ENCODE measurements at regions not wholly inside any gene's neighbourhood (a gene's known extent, or its start where the extent isn't known, plus 50 kb on each side); places are given as distances from the start of the nearest gene placed in this dataset.

DNA sequence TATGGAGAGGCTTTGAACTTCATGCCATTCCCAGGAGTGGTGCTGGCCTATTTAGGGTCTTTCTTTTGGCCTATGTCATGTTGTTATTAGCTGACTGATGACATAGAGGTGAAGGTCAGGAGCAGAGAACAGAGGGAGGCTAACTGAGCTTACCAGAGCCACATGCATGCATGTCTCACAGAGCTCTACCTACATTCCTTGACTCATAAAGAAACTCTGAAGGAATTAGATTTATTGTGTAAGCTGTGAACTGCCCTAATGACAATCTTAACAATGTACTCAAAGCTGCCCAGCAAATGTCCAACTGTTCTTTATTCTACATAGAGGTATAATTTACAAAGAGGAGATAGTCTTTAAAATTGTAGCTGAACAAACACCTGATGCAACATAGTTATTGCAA lies 192.7 kb upstream of the CNR1 start:
- Histone ChIP-seq H3K79me2 (ENCODE audit: control insufficient read depth, low read length) (no peaks in the 10 kb centered on the region), H3K4me2 (ENCODE audit: low read length) (no peak overlapping the region), H4K20me1 (ENCODE audit: control insufficient read depth, insufficient read depth, low read depth, low read length) (no peaks in the 10 kb centered on the region), H3K27me3 (ENCODE audit: control insufficient read depth, low read length) (no peaks in the 10 kb centered on the region), H3K9me2 (replicated peaks; ENCODE audit: control insufficient read depth, low read length) (no peaks in the 10 kb centered on the region; the same call in 1 of the 2 replicates), H3K4me3 (ENCODE audit: low read length) (no peak overlapping the region), H3F3A (ENCODE audit: control insufficient read depth, insufficient read depth) (no peaks in the 10 kb centered on the region), H3K27ac (ENCODE audit: low read depth, low read length) (no peak overlapping the region), H3K4me1 (ENCODE audit: control insufficient read depth, low read length) (no peaks in the 10 kb centered on the region), H3K36me3 (ENCODE audit: control insufficient read depth, low read length) (no peaks in the 10 kb centered on the region), H3K9me3 (ENCODE audit: control insufficient read depth, insufficient read depth, low read length) (no peaks in the 10 kb centered on the region)
- no peak for TF ChIP-seq EZH2phosphoT487 (IDR thresholded peaks at IDR 0.05; ENCODE audit: borderline replicate concordance, low read length)
- TF ChIP-seq CTCF (IDR thresholded peaks at IDR 0.05; ENCODE audit: low read depth, low read length, poor library complexity, severe bottlenecking): no peak

GRCh38 chr6:88349511-88349910 lies 183.4 kb upstream of the CNR1 start:
- no peaks in the 10 kb centered on the region for H3K9me2 ChIP-seq (replicated peaks; ENCODE audit: control insufficient read depth, low read length)
- no peaks in the 10 kb centered on the region for H3F3A ChIP-seq (ENCODE audit: control insufficient read depth, insufficient read depth)
- H3K27me3 ChIP-seq (ENCODE audit: control insufficient read depth, low read length): no peaks in the 10 kb centered on the region
- no peaks in the 10 kb centered on the region for H3K79me2 ChIP-seq (ENCODE audit: control insufficient read depth, low read length)
- H3K9me3 ChIP-seq (ENCODE audit: control insufficient read depth, insufficient read depth, low read length): no peaks in the 10 kb centered on the region; the same call in 1 of the 2 replicates
- no peak overlapping the region for H3K4me3 ChIP-seq (ENCODE audit: low read length)
- H4K20me1 ChIP-seq (ENCODE audit: control insufficient read depth, insufficient read depth, low read depth, low read length): no peaks in the 10 kb centered on the region
- TF ChIP-seq EZH2phosphoT487 (IDR thresholded peaks at IDR 0.05; ENCODE audit: borderline replicate concordance, low read length): no peak
- TF ChIP-seq CTCF (IDR thresholded peaks at IDR 0.05; ENCODE audit: low read depth, low read length, poor library complexity, severe bottlenecking): no peak
- H3K27ac ChIP-seq (ENCODE audit: low read depth, low read length): no peak overlapping the region
- no peak overlapping the region for H3K4me2 ChIP-seq (ENCODE audit: low read length)
- no peaks in the 10 kb centered on the region for H3K36me3 ChIP-seq (ENCODE audit: control insufficient read depth, low read length)
- no peaks in the 10 kb centered on the region for H3K4me1 ChIP-seq (ENCODE audit: control insufficient read depth, low read length)

DNA sequence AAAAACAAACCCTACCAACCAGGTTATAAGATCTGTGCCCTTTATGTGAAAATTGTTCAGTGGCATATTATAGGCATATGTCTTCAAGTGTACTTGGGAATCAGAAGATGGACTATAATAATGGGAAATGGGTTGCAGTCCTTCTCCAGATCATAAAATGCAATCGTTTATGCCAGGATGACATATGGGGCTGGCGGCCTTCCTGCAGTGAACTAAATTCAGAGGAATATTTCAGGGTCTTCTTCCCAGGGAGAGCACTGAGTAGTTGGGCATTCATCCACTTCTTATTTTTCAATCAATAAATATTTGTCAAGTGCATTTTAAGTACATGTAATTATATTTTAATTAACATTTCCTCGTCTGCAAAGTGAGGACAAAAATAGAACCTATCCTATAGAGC lies 176.2 kb upstream of the CNR1 start:
- TF ChIP-seq CTCF (IDR thresholded peaks at IDR 0.05; ENCODE audit: low read depth, low read length, poor library complexity, severe bottlenecking) (no peak), EZH2phosphoT487 (IDR thresholded peaks at IDR 0.05; ENCODE audit: borderline replicate concordance, low read length) (no peak)
- Histone ChIP-seq H3K4me2 (ENCODE audit: low read length) (no peak overlapping the region), H3K36me3 (ENCODE audit: control insufficient read depth, low read length) (no peaks in the 10 kb centered on the region), H3K9me3 (ENCODE audit: control insufficient read depth, insufficient read depth, low read length) (no peaks in the 10 kb centered on the region), H3K4me3 (ENCODE audit: low read length) (no peak overlapping the region), H3K4me1 (ENCODE audit: control insufficient read depth, low read length) (no peaks in the 10 kb centered on the region), H3K27me3 (ENCODE audit: control insufficient read depth, low read length) (no peaks in the 10 kb centered on the region), H3K27ac (ENCODE audit: low read depth, low read length) (no peak overlapping the region), H3K79me2 (ENCODE audit: control insufficient read depth, low read length) (no peaks in the 10 kb centered on the region), H3K9me2 (replicated peaks; ENCODE audit: control insufficient read depth, low read length) (no peaks in the 10 kb centered on the region), H4K20me1 (ENCODE audit: control insufficient read depth, insufficient read depth, low read depth, low read length) (no peaks in the 10 kb centered on the region), H3F3A (ENCODE audit: control insufficient read depth, insufficient read depth) (no peaks in the 10 kb centered on the region)

DNA sequence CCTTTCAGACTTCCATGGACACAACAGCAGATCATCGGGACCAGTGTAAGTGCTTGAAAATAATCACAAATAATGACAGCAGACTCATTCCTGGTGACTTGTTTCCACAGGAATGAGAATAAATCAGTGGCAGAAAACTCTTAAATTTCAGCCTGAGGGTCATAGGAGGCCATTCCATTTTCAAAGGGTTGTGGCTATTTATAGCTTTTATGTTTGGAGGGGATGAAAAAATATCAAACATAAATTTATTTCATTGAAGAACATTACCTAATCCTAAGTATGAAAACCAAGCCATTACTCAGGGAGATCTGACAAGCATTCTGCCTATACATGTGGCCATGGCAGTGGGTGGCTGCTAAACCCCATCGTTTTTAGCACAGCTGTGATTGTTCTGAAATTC lies 173.6 kb upstream of the CNR1 start:
- H3F3A ChIP-seq (ENCODE audit: control insufficient read depth, insufficient read depth): no peaks in the 10 kb centered on the region
- no peaks in the 10 kb centered on the region for H3K9me2 ChIP-seq (replicated peaks; ENCODE audit: control insufficient read depth, low read length)
- no peaks in the 10 kb centered on the region for H3K36me3 ChIP-seq (ENCODE audit: control insufficient read depth, low read length)
- H3K4me1 ChIP-seq (ENCODE audit: control insufficient read depth, low read length): no peaks in the 10 kb centered on the region
- no peak overlapping the region for H3K4me2 ChIP-seq (ENCODE audit: low read length)
- H3K79me2 ChIP-seq (ENCODE audit: control insufficient read depth, low read length): no peaks in the 10 kb centered on the region
- TF ChIP-seq EZH2phosphoT487 (IDR thresholded peaks at IDR 0.05; ENCODE audit: borderline replicate concordance, low read length) (no peak), CTCF (IDR thresholded peaks at IDR 0.05; ENCODE audit: low read depth, low read length, poor library complexity, severe bottlenecking) (no peak)
- no peak overlapping the region for H3K27ac ChIP-seq (ENCODE audit: low read depth, low read length)
- no peak overlapping the region for H3K4me3 ChIP-seq (ENCODE audit: low read length)
- H3K9me3 ChIP-seq (ENCODE audit: control insufficient read depth, insufficient read depth, low read length): 0 out of 2 replicates have a peak, but pooled peaks cover 4% of the 10 kb centered on the region
- no peaks in the 10 kb centered on the region for H3K27me3 ChIP-seq (ENCODE audit: control insufficient read depth, low read length)
- no peaks in the 10 kb centered on the region for H4K20me1 ChIP-seq (ENCODE audit: control insufficient read depth, insufficient read depth, low read depth, low read length)

Measured in DOHH2 (cell line).